Parathyroid adenoma (tissue), 2 donors: ENCODE measurements at regions not wholly inside any gene's neighbourhood (a gene's known extent, or its start where the extent isn't known, plus 50 kb on each side); places are given as distances from the start of the nearest gene placed in this dataset.

Source experiments
- H2AFZ ChIP-seq: fragments of 300-600 bp; sonication (generic); one replicate; pipeline ENCODE4 v1.7.0; 2017; ENCODE audit warnings: antibody characterized with exemption, mild to moderate bottlenecking
- H3K27ac ChIP-seq: fragments of 300-600 bp; sonication (generic); one replicate; pipeline ENCODE4 v1.7.0; 2017
- H3K27me3 ChIP-seq: fragments of 300-600 bp; sonication (generic); one replicate; pipeline ENCODE4 v1.7.0; 2017; ENCODE audit warnings: low read length; ENCODE audit not compliant: control insufficient read depth, insufficient read depth
- H3K36me3 ChIP-seq: fragments of 300-600 bp; sonication (generic); one replicate; pipeline ENCODE4 v1.7.0; 2017; ENCODE audit warnings: low read length; ENCODE audit not compliant: control insufficient read depth, insufficient read depth
- H3K4me1 ChIP-seq: fragments of 300-600 bp; sonication (generic); one replicate; pipeline ENCODE4 v1.7.0; 2017; ENCODE audit warnings: control low read depth
- H3K4me2 ChIP-seq: fragments of 300-600 bp; sonication (generic); one replicate; pipeline ENCODE4 v1.7.0; 2017; ENCODE audit warnings: low read length
- H3K4me3 ChIP-seq: fragments of 300-600 bp; sonication (generic); one replicate; pipeline ENCODE4 v1.7.0; 2017; ENCODE audit warnings: low read depth, low read length
- H3K79me2 ChIP-seq: fragments of 300-600 bp; sonication (generic); one replicate; pipeline ENCODE4 v1.7.0; 2017; ENCODE audit warnings: control low read depth
- H3K9ac ChIP-seq: fragments of 300-600 bp; sonication (generic); one replicate; pipeline ENCODE4 v1.7.0; 2017; ENCODE audit warnings: mild to moderate bottlenecking
- H3K9me3 ChIP-seq: fragments of 300-600 bp; sonication (generic); one replicate; pipeline ENCODE4 v1.7.0; 2017; ENCODE audit warnings: low read length; ENCODE audit not compliant: control insufficient read depth
- CTCF ChIP-seq: fragments of 300-600 bp; sonication (generic); IDR thresholded peaks from one replicate; pipeline ENCODE4 v1.7.0; 2017; ENCODE audit warnings: antibody characterized with exemption, mild to moderate bottlenecking
- donor health status: primary hyperparathyroidism.

- no peaks in the 10 kb centered on the region for H3K36me3 ChIP-seq
- no peak overlapping the region for H2AFZ ChIP-seq
- H3K4me1 ChIP-seq: no peaks in the 10 kb centered on the region
- H3K4me2 ChIP-seq: no peak overlapping the region
- H3K9ac ChIP-seq: no peak overlapping the region
- TF ChIP-seq CTCF: no peak
- H3K27ac ChIP-seq: no peak overlapping the region
- H3K27me3 ChIP-seq: no peaks in the 10 kb centered on the region
- H3K9me3 ChIP-seq: no peaks in the 10 kb centered on the region
- no peak overlapping the region for H3K4me3 ChIP-seq
- H3K79me2 ChIP-seq: no peaks in the 10 kb centered on the region
Measured at GRCh38 chr2:45083175-45083574, 73.9 kb upstream of the SIX2 start.

GRCh38 chr2:45074713-45075112, 65.5 kb upstream of the SIX2 start:
- Histone ChIP-seq H3K9ac (no peak overlapping the region), H3K27ac (no peak overlapping the region), H3K36me3 (no peaks in the 10 kb centered on the region), H2AFZ (no peak overlapping the region), H3K4me1 (no peaks in the 10 kb centered on the region), H3K27me3 (no peaks in the 10 kb centered on the region), H3K4me3 (no peak overlapping the region), H3K9me3 (no peaks in the 10 kb centered on the region), H3K79me2 (no peaks in the 10 kb centered on the region), H3K4me2 (no peak overlapping the region)
- TF ChIP-seq CTCF: no peak

- Histone ChIP-seq H3K27ac (no peak overlapping the region), H3K36me3 (no peaks in the 10 kb centered on the region), H3K4me2 (no peak overlapping the region), H3K27me3 (no peaks in the 10 kb centered on the region), H3K9ac (no peak overlapping the region), H3K4me3 (no peak overlapping the region), H2AFZ (no peak overlapping the region), H3K79me2 (no peaks in the 10 kb centered on the region), H3K4me1 (no peaks in the 10 kb centered on the region), H3K9me3 (no peaks in the 10 kb centered on the region)
- TF ChIP-seq CTCF: no peak
Measured at GRCh38 chr2:45072862-45073237, 63.6 kb upstream of the SIX2 start.

- no peaks in the 10 kb centered on the region for H3K27me3 ChIP-seq
- H3K4me3 ChIP-seq: no peak overlapping the region
- no peaks in the 10 kb centered on the region for H3K4me1 ChIP-seq
- no peak overlapping the region for H2AFZ ChIP-seq
- no peak for TF ChIP-seq CTCF
- no peaks in the 10 kb centered on the region for H3K79me2 ChIP-seq
- no peak overlapping the region for H3K4me2 ChIP-seq
- no peak overlapping the region for H3K9ac ChIP-seq
- H3K27ac ChIP-seq: no peak overlapping the region
- H3K36me3 ChIP-seq: no peaks in the 10 kb centered on the region
- H3K9me3 ChIP-seq: no peaks in the 10 kb centered on the region
Measured at GRCh38 chr2:45072064-45072861, 63.0 kb upstream of the SIX2 start.

- no peak overlapping the region for H2AFZ ChIP-seq
- H3K9ac ChIP-seq: no peak overlapping the region
- no peaks in the 10 kb centered on the region for H3K9me3 ChIP-seq
- no peak overlapping the region for H3K27ac ChIP-seq
- H3K79me2 ChIP-seq: no peaks in the 10 kb centered on the region
- H3K27me3 ChIP-seq: no peaks in the 10 kb centered on the region
- H3K4me2 ChIP-seq: no peak overlapping the region
- H3K36me3 ChIP-seq: no peaks in the 10 kb centered on the region
- H3K4me1 ChIP-seq: no peaks in the 10 kb centered on the region
- TF ChIP-seq CTCF: no peak
- no peak overlapping the region for H3K4me3 ChIP-seq
Measured at GRCh38 chr2:45070113-45070652, 60.9 kb upstream of the SIX2 start.
